GM23338 (cell line): ENCODE measurements at regions not wholly inside any gene's neighbourhood (a gene's known extent, or its start where the extent isn't known, plus 50 kb on each side); places are given as distances from the start of the nearest gene placed in this dataset.

Experiments
- ATAC-seq: fragments of 200-7000 bp; cut with Tn5 transposase; 3 replicates; pipeline ENCODE4 v1.9.1; 2020
- DNase-seq: peaks from one replicate; pipeline ENCODE4 v3.0.0-alpha.2; 2015; ENCODE audit warnings: low spot score
- H2AFZ ChIP-seq: fragments of 200-600 bp; sonication (generic); 2 replicates; pipeline ENCODE4 v1.8.0; 2016; ENCODE audit warnings: antibody characterized with exemption, mild to moderate bottlenecking, moderate library complexity
- H3F3A ChIP-seq: fragments of 200-600 bp; sonication (generic); replicated peaks from 2 replicates; pipeline ENCODE4 v1.8.0; 2017; ENCODE audit warnings: antibody characterized with exemption, mixed run types, low read depth
- H3K27ac ChIP-seq: fragments of 200-600 bp; sonication (generic); 2 replicates; pipeline ENCODE4 v1.6.1; 2016; ENCODE audit warnings: low read depth
- H3K27me3 ChIP-seq: fragments of 200-600 bp; sonication (generic); 2 replicates; pipeline ENCODE4 v1.8.0; 2016; ENCODE audit warnings: mild to moderate bottlenecking, mixed run types, moderate library complexity; ENCODE audit not compliant: insufficient read depth
- H3K36me3 ChIP-seq: fragments of 200-600 bp; sonication (generic); 2 replicates; pipeline ENCODE4 v1.8.0; 2016; ENCODE audit warnings: mild to moderate bottlenecking; ENCODE audit not compliant: insufficient read depth
- H3K4me1 ChIP-seq: fragments of 200-600 bp; sonication (generic); 2 replicates; pipeline ENCODE4 v1.8.0; 2016; ENCODE audit warnings: mild to moderate bottlenecking, moderate library complexity; ENCODE audit not compliant: insufficient read depth
- H3K4me2 ChIP-seq: fragments of 200-600 bp; sonication (generic); 2 replicates; pipeline ENCODE4 v1.7.1; 2017; ENCODE audit warnings: mixed run types
- H3K4me3 ChIP-seq: fragments of 200-600 bp; sonication (generic); 2 replicates; pipeline ENCODE4 v1.6.1; 2016; ENCODE audit warnings: mixed run types
- H3K79me2 ChIP-seq: fragments of 200-600 bp; sonication (generic); replicated peaks from 2 replicates; pipeline ENCODE4 v1.8.0; 2017; ENCODE audit warnings: mild to moderate bottlenecking; ENCODE audit not compliant: insufficient read depth
- H3K9me2 ChIP-seq: fragments of 200-600 bp; sonication (generic); 2 replicates; pipeline ENCODE4 v1.8.0; 2017; ENCODE audit not compliant: insufficient read depth
- H4K20me1 ChIP-seq: fragments of 200-600 bp; sonication (generic); replicated peaks from 2 replicates; pipeline ENCODE4 v1.8.0; 2017; ENCODE audit warnings: mild to moderate bottlenecking; ENCODE audit not compliant: insufficient read depth
- H3K27ac Mint-ChIP-seq: 2 replicates; pipeline ENCODE4 v1.8.0; 2020; ENCODE audit warnings: inconsistent platforms, mild to moderate bottlenecking, moderate library complexity, mixed read lengths
- H3K27me3 Mint-ChIP-seq: 3 replicates; pipeline ENCODE4 v1.8.0; 2022; ENCODE audit warnings: low read depth, mild to moderate bottlenecking, moderate library complexity, mixed read lengths, inconsistent platforms; ENCODE audit not compliant: insufficient read depth, poor library complexity
- H3K36me3 Mint-ChIP-seq: 3 replicates; pipeline ENCODE4 v1.8.0; 2021; ENCODE audit warnings: low read depth, mild to moderate bottlenecking, inconsistent platforms, moderate library complexity, mixed read lengths
- H3K4me1 Mint-ChIP-seq: 3 replicates; pipeline ENCODE4 v1.8.0; 2020; ENCODE audit warnings: mild to moderate bottlenecking, inconsistent platforms, mixed read lengths
- H3K4me3 Mint-ChIP-seq: 3 replicates; pipeline ENCODE4 v1.8.0; 2021; ENCODE audit warnings: moderate library complexity, mild to moderate bottlenecking, inconsistent platforms, mixed read lengths
- H3K9me3 Mint-ChIP-seq: 3 replicates; pipeline ENCODE4 v1.8.0; 2020; ENCODE audit warnings: moderate library complexity, mild to moderate bottlenecking, inconsistent platforms, mixed read lengths
- CTCF ChIP-seq, 2 experiments: fragments of 200-600 bp in 1 of 2; sonication (generic) in 1 of 2; conservative IDR thresholded peaks; 2 replicates each; pipeline versions ENCODE4 v1.5.1 to v1.6.1; 2016 to 2017; ENCODE audit warnings: antibody characterized with exemption in 2 of 2, low read depth in 2 of 2, mild to moderate bottlenecking in 2 of 2, moderate library complexity in 1 of 2
- ETS1 ChIP-seq: IDR thresholded peaks from 2 replicates; pipeline ENCODE4 v1.6.1; 2016; ENCODE audit warnings: antibody characterized with exemption
- EZH2phosphoT487 ChIP-seq: fragments of 200-600 bp; sonication (generic); IDR thresholded peaks from one replicate; pipeline ENCODE4 v1.8.1; 2018; ENCODE audit warnings: antibody characterized with exemption; ENCODE audit not compliant: unreplicated experiment
- NANOG ChIP-seq: IDR thresholded peaks from 2 replicates; pipeline ENCODE4 v1.6.1; 2016; ENCODE audit warnings: antibody characterized with exemption, borderline replicate concordance
- POLR2AphosphoS5 ChIP-seq: IDR thresholded peaks from 2 replicates; pipeline ENCODE4 v1.6.1; 2016; ENCODE audit warnings: antibody characterized with exemption, low read depth
- ZNF331 ChIP-seq: fragments of 250-450 bp; sonication (Bioruptor Pico); IDR thresholded peaks from 2 replicates; pipeline ENCODE4 v1.5.0; 2020; ENCODE audit warnings: low read depth, mild to moderate bottlenecking, moderate library complexity
- ZNF462 ChIP-seq: fragments of 250-450 bp; sonication (Bioruptor Pico); IDR thresholded peaks from 2 replicates; pipeline ENCODE4 v1.5.0; 2020; ENCODE audit warnings: mild to moderate bottlenecking, moderate library complexity

- Mint-ChIP-seq H3K4me3 (no peak overlapping the region), H3K27ac (no peak overlapping the region), H3K4me1 (peaks cover 12% of the 10 kb centered on the region; the same call in 2 of the 3 replicates), H3K27me3 (peaks cover 2% of the 10 kb centered on the region), H3K36me3 (no peaks in the 10 kb centered on the region), H3K9me3 (no peaks in the 10 kb centered on the region)
- Histone ChIP-seq H3K4me3 (no peak overlapping the region), H2AFZ (peak overlapping the region; percentile 76; the same call in 1 of the 2 replicates), H3K9me2 (no peaks in the 10 kb centered on the region), H3K27me3 (no peaks in the 10 kb centered on the region), H3K4me1 (no peaks in the 10 kb centered on the region), H3K4me2 (no peak overlapping the region), H3K27ac (no peak overlapping the region), H3F3A (no peaks in the 10 kb centered on the region), H3K36me3 (no peaks in the 10 kb centered on the region), H3K79me2 (no peaks in the 10 kb centered on the region), H4K20me1 (no peaks in the 10 kb centered on the region)
- DNase-seq (peak; percentile 55), ATAC-seq (peak; percentile 94)
- TF ChIP-seq NANOG (no peak), CTCF (conservative IDR thresholded peaks at IDR 0.05; ENCODE audit: low read depth in 2 of 2) (peak; percentile 11 to 42; a peak in 2 of 4 replicates)
These were observed 386.6 kb downstream of the PCDH20 start for GRCh38 chr13:61029064-61029463.

GRCh38 chr13:61024046-61024445 is 391.6 kb downstream of the PCDH20 start:
- Mint-ChIP-seq H3K27me3 (no peaks in the 10 kb centered on the region), H3K4me1 (no peaks in the 10 kb centered on the region), H3K36me3 (no peaks in the 10 kb centered on the region), H3K4me3 (no peak overlapping the region), H3K27ac (no peak overlapping the region), H3K9me3 (no peaks in the 10 kb centered on the region)
- no peak overlapping the region for H3K27ac ChIP-seq
- TF ChIP-seq ZNF462 (CRISPR knock-in tag) (no peak), ETS1 (no peak), NANOG (no peak), CTCF (conservative IDR thresholded peaks at IDR 0.05; ENCODE audit: low read depth in 2 of 2) (no peak), ZNF331 (no peak), EZH2phosphoT487 (no peak), POLR2AphosphoS5 (no peak)
- DNase-seq (no peak), ATAC-seq (no peak)
- H3K4me1 ChIP-seq: 0 out of 2 replicates have a peak, but pooled peaks cover 3% of the 10 kb centered on the region
- H3K79me2 ChIP-seq: no peaks in the 10 kb centered on the region
- H3K27me3 ChIP-seq: no peaks in the 10 kb centered on the region
- no peak overlapping the region for H3K4me3 ChIP-seq
- H3K36me3 ChIP-seq: no peaks in the 10 kb centered on the region
- no peak overlapping the region for H2AFZ ChIP-seq
- no peak overlapping the region for H3K4me2 ChIP-seq
- no peaks in the 10 kb centered on the region for H4K20me1 ChIP-seq
- no peaks in the 10 kb centered on the region for H3K9me2 ChIP-seq
- H3F3A ChIP-seq: no peaks in the 10 kb centered on the region
